ENCODE measurements at regions not wholly inside any gene's neighbourhood (a gene's known extent, or its start where the extent isn't known, plus 50 kb on each side); places are given as distances from the start of the nearest gene placed in this dataset.

DNA sequence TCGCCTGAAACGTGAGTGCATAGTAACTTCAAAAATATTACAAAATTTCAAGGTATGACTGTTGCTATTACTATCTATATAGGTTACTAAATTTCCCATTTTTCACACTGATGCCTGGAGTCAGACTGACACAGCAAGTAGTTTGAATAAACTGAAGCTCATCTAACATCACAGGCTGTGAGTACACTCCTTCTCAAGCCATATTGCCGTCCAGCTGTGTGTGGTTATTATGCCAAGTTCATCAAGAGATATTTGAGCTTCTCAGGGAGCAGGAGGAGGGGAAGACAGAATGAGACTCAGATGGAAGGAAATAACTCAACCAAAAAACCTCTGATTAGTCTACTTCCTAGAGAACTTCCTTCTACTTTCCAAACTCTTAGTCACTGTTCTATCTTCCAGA lies 473.9 kb downstream of the TOX3 start:
- TF ChIP-seq, protein P1, sequence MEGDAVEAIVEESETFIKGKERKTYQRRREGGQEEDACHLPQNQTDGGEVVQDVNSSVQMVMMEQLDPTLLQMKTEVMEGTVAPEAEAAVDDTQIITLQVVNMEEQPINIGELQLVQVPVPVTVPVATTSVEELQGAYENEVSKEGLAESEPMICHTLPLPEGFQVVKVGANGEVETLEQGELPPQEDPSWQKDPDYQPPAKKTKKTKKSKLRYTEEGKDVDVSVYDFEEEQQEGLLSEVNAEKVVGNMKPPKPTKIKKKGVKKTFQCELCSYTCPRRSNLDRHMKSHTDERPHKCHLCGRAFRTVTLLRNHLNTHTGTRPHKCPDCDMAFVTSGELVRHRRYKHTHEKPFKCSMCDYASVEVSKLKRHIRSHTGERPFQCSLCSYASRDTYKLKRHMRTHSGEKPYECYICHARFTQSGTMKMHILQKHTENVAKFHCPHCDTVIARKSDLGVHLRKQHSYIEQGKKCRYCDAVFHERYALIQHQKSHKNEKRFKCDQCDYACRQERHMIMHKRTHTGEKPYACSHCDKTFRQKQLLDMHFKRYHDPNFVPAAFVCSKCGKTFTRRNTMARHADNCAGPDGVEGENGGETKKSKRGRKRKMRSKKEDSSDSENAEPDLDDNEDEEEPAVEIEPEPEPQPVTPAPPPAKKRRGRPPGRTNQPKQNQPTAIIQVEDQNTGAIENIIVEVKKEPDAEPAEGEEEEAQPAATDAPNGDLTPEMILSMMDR (IDR thresholded peaks at IDR 0.05; ENCODE audit: insufficient read depth, low read length) = no peak
- TF ChIP-seq POLR2AphosphoS5 (IDR thresholded peaks at IDR 0.05; ENCODE audit: low read depth) (no peak), GABPA (IDR thresholded peaks at IDR 0.05; ENCODE audit: low read depth) (no peak)
- TF ChIP-seq, protein P2, sequence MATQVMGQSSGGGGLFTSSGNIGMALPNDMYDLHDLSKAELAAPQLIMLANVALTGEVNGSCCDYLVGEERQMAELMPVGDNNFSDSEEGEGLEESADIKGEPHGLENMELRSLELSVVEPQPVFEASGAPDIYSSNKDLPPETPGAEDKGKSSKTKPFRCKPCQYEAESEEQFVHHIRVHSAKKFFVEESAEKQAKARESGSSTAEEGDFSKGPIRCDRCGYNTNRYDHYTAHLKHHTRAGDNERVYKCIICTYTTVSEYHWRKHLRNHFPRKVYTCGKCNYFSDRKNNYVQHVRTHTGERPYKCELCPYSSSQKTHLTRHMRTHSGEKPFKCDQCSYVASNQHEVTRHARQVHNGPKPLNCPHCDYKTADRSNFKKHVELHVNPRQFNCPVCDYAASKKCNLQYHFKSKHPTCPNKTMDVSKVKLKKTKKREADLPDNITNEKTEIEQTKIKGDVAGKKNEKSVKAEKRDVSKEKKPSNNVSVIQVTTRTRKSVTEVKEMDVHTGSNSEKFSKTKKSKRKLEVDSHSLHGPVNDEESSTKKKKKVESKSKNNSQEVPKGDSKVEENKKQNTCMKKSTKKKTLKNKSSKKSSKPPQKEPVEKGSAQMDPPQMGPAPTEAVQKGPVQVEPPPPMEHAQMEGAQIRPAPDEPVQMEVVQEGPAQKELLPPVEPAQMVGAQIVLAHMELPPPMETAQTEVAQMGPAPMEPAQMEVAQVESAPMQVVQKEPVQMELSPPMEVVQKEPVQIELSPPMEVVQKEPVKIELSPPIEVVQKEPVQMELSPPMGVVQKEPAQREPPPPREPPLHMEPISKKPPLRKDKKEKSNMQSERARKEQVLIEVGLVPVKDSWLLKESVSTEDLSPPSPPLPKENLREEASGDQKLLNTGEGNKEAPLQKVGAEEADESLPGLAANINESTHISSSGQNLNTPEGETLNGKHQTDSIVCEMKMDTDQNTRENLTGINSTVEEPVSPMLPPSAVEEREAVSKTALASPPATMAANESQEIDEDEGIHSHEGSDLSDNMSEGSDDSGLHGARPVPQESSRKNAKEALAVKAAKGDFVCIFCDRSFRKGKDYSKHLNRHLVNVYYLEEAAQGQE (IDR thresholded peaks at IDR 0.05; ENCODE audit: insufficient replicate concordance, low read depth) = no peak

All from HL-60 (cell line).